Esophagus squamous epithelium (tissue), 4 donors: ENCODE measurements at regions not wholly inside any gene's neighbourhood (a gene's known extent, or its start where the extent isn't known, plus 50 kb on each side); places are given as distances from the start of the nearest gene placed in this dataset.

Source experiments
- POLR2A ChIP-seq, 4 donors: fragments of 450-650 bp; IDR thresholded peaks; one replicate each; pipeline ENCODE4 v1.6.1; 2017; ENCODE audit warnings: antibody characterized with exemption in 4 of 4, mild to moderate bottlenecking in 4 of 4, moderate library complexity in 3 of 4
- TF ChIP-seq, protein P1 (sequence below), 6 experiments: fragments of 450-650 bp in 4 of 6; fragments of 200-600 bp in 2 of 6; sonication (generic) in 2 of 6; IDR thresholded peaks; one replicate each; pipeline ENCODE4 v1.5.1; 2016 to 2019; ENCODE audit warnings: antibody characterized with exemption in 6 of 6, mild to moderate bottlenecking in 4 of 6, moderate library complexity in 4 of 6

DNA sequence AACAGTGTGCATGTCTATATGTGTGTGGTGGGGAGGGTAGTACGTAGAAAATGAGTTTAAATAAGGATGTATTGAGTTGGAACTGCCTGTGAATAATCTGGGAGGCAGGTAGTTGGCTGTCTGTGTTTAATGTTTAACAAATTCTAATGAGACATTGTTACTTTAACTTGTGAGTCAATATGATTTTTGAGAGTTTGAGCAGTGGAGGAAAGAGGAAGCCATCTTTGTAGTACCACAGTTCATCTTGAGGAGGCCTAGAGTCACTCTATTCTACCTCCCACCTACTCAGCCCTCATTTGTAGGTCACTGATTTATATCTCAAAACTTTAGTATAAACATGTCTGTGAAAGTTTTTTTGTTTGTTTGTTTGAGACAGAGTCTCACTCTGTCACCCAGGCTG lies 129.9 kb upstream of the ITGB1 start:
- TF ChIP-seq, protein P1, sequence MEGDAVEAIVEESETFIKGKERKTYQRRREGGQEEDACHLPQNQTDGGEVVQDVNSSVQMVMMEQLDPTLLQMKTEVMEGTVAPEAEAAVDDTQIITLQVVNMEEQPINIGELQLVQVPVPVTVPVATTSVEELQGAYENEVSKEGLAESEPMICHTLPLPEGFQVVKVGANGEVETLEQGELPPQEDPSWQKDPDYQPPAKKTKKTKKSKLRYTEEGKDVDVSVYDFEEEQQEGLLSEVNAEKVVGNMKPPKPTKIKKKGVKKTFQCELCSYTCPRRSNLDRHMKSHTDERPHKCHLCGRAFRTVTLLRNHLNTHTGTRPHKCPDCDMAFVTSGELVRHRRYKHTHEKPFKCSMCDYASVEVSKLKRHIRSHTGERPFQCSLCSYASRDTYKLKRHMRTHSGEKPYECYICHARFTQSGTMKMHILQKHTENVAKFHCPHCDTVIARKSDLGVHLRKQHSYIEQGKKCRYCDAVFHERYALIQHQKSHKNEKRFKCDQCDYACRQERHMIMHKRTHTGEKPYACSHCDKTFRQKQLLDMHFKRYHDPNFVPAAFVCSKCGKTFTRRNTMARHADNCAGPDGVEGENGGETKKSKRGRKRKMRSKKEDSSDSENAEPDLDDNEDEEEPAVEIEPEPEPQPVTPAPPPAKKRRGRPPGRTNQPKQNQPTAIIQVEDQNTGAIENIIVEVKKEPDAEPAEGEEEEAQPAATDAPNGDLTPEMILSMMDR (IDR thresholded peaks at IDR 0.05), result no peak
- TF ChIP-seq POLR2A (IDR thresholded peaks at IDR 0.05), result no peak
